ENCODE measurements at regions not wholly inside any gene's neighbourhood (a gene's known extent, or its start where the extent isn't known, plus 50 kb on each side); places are given as distances from the start of the nearest gene placed in this dataset.

- Histone ChIP-seq H3K4me1 (no peaks in the 10 kb centered on the region), H3K9me3 (no peaks in the 10 kb centered on the region), H3K36me3 (ENCODE audit: low read depth, missing control alignments) (no peaks in the 10 kb centered on the region), H3K27me3 (no peaks in the 10 kb centered on the region), H3K27ac (no peak overlapping the region), H3K4me3 (no peak overlapping the region)
- 94 to 97% methylated on average over 2 of the region's 2 CpGs for WGBS, 2 donors
- intact Hi-C loops (cut with DNase I; ENCODE audit: low total_unique reads) = no loop called here
- DNase-seq = no peak
- TF ChIP-seq POLR2A (IDR thresholded peaks at IDR 0.05) = no peak
Measured at GRCh38 chr11:28470180-28470579, 362.0 kb downstream of the METTL15 start.

DNA sequence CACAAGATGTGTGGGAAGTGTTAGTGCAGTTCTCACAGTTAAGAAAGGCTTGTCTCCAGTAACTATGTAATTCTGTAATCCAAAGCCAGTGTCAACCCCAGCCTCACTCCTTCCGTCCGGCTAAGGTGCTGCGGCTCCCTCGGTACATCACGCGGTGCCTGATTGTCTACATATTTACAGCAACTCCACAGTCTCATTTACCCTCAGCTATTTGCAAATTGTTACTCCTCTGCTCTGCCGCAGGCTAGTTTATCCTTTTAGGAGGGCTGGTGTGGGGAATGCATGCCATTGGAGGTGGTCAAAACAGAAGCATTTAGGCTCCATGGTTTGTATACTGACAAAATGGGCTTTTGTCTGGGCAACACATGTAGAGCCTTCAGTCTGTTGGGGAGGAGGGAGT is 358.3 kb downstream of the METTL15 start:
- intact Hi-C loops (cut with DNase I; ENCODE audit: low total_unique reads) = no loop called here
- no peaks in the 10 kb centered on the region for H3K36me3 ChIP-seq (ENCODE audit: low read depth, missing control alignments)
- WGBS, 2 donors = 92% methylated on average over 7 of the region's 7 CpGs
- DNase-seq = no peak
- no peaks in the 10 kb centered on the region for H3K9me3 ChIP-seq
- no peak overlapping the region for H3K27ac ChIP-seq
- no peaks in the 10 kb centered on the region for H3K4me1 ChIP-seq
- no peak overlapping the region for H3K4me3 ChIP-seq
- TF ChIP-seq CTCF (IDR thresholded peaks at IDR 0.05) (no peak), POLR2A (IDR thresholded peaks at IDR 0.05) (no peak)
- no peaks in the 10 kb centered on the region for H3K27me3 ChIP-seq

- no peaks in the 10 kb centered on the region for H3K27me3 ChIP-seq
- H3K27ac ChIP-seq = no peak overlapping the region
- no peaks in the 10 kb centered on the region for H3K4me1 ChIP-seq
- H3K9me3 ChIP-seq = no peaks in the 10 kb centered on the region
- no peak for TF ChIP-seq CTCF (IDR thresholded peaks at IDR 0.05)
- no peak for TF ChIP-seq POLR2A (IDR thresholded peaks at IDR 0.05)
- WGBS, 2 donors = 4 to 90% methylated on average over 1 of the region's 1 CpG
- H3K4me3 ChIP-seq = no peak overlapping the region
- DNase-seq = no peak
- intact Hi-C loops (cut with DNase I; ENCODE audit: low total_unique reads) = no loop called here
- H3K36me3 ChIP-seq (ENCODE audit: low read depth, missing control alignments) = no peaks in the 10 kb centered on the region
Measured at GRCh38 chr11:28464252-28464867, 356.2 kb downstream of the METTL15 start.

- Histone ChIP-seq H3K4me1 (no peaks in the 10 kb centered on the region), H3K36me3 (ENCODE audit: low read depth, missing control alignments) (no peaks in the 10 kb centered on the region), H3K27ac (no peak overlapping the region), H3K9me3 (no peaks in the 10 kb centered on the region), H3K4me3 (no peak overlapping the region), H3K27me3 (no peaks in the 10 kb centered on the region)
- WGBS, 2 donors = 91 to 98% methylated on average over 4 of the region's 4 CpGs
- intact Hi-C loops (cut with DNase I; ENCODE audit: low total_unique reads) = no loop called here
- DNase-seq = no peak
- TF ChIP-seq CTCF (IDR thresholded peaks at IDR 0.05) (no peak), POLR2A (IDR thresholded peaks at IDR 0.05) (no peak)
Measured at GRCh38 chr11:28463826-28464225, 355.6 kb downstream of the METTL15 start.

- WGBS, 2 donors = 93 to 96% methylated on average over 2 of the region's 2 CpGs
- Histone ChIP-seq H3K27ac (no peak overlapping the region), H3K9me3 (no peaks in the 10 kb centered on the region), H3K36me3 (ENCODE audit: low read depth, missing control alignments) (no peaks in the 10 kb centered on the region), H3K4me1 (no peaks in the 10 kb centered on the region), H3K4me3 (no peak overlapping the region), H3K27me3 (no peaks in the 10 kb centered on the region)
- intact Hi-C loops (cut with DNase I; ENCODE audit: low total_unique reads) = no loop called here
- no peak for DNase-seq
- TF ChIP-seq POLR2A (IDR thresholded peaks at IDR 0.05) (no peak), CTCF (IDR thresholded peaks at IDR 0.05) (no peak)
Measured at GRCh38 chr11:28461846-28462245, 353.7 kb downstream of the METTL15 start.
